ENCODE measurements at regions not wholly inside any gene's neighbourhood (a gene's known extent, or its start where the extent isn't known, plus 50 kb on each side); places are given as distances from the start of the nearest gene placed in this dataset.
"Not testable (repeated sequence)": the region's sequence is repeated elsewhere in the genome, so short reads cannot be mapped to it uniquely, and the experiment has no call there.

DNA sequence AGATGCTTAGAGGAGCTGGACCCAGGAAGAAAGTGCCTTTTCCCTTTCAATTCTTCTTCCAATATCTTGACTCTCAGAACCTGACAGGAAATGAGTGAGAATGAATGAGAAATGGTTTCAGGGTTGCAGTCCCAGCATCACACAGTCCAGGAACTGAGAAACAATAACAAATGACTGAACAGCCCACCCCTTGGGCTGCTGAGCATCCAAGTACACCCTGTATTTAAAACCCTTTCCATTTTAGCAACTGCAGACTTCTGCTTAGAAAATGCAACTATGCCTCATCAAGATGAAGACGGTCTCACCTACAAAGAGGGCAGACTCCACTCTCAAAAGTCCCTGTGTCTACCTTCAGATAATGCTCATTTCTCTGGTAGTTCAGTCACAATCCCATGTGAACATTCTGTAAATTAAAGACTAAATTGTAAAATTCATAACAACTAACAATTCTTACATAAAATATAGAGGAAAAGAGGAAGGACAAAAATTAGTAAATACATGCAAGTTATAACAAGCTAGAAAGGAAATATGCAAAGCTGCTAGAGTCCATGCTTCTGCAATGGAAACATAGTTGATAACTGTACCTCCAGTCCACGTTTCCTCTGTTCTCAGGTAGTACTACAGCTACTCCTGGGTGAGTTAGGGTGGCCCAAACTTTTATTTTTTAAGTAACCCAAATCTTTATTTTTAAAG, 316.5 kb downstream of the ICE1 start:
- intact Hi-C loops (cut with DNase I, micrococcal nuclease): no loop called here
- TF ChIP-seq, protein P1, sequence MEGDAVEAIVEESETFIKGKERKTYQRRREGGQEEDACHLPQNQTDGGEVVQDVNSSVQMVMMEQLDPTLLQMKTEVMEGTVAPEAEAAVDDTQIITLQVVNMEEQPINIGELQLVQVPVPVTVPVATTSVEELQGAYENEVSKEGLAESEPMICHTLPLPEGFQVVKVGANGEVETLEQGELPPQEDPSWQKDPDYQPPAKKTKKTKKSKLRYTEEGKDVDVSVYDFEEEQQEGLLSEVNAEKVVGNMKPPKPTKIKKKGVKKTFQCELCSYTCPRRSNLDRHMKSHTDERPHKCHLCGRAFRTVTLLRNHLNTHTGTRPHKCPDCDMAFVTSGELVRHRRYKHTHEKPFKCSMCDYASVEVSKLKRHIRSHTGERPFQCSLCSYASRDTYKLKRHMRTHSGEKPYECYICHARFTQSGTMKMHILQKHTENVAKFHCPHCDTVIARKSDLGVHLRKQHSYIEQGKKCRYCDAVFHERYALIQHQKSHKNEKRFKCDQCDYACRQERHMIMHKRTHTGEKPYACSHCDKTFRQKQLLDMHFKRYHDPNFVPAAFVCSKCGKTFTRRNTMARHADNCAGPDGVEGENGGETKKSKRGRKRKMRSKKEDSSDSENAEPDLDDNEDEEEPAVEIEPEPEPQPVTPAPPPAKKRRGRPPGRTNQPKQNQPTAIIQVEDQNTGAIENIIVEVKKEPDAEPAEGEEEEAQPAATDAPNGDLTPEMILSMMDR (IDR thresholded peaks at IDR 0.05): no peak
- no peak overlapping the region for H3K4me3 ChIP-seq
- no peak for DNase-seq
- no peaks in the 10 kb centered on the region for H3K36me3 ChIP-seq (ENCODE audit: low read depth)
- H3K4me1 ChIP-seq (ENCODE audit: low read depth): no peaks in the 10 kb centered on the region
- H3K9me3 ChIP-seq: peaks cover 9% of the 10 kb centered on the region
- no peak for ATAC-seq

DNA sequence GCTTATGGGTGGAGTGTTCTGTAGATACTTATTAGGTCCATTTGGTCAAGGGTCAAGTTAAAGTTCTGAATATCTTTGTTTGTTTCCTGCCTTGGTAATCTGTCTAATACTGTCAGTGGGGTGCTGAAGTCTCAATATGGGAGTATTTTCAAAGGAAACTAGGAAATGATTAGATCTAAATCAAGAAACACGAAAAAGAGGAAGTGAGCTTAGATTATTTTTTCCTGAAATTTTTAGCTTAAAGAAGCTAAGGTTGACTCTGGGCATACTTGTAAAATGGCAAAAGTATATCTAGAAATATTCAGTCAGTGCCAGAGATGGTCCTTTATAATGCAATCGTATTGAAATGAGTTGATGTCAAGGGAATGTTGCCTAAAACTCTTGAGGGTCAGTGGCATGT, 313.5 kb downstream of the ICE1 start:
- intact Hi-C loops (cut with DNase I, micrococcal nuclease): no loop called here
- Histone ChIP-seq H3K4me3 (no peak overlapping the region), H3K36me3 (ENCODE audit: low read depth) (no peaks in the 10 kb centered on the region), H3K4me1 (ENCODE audit: low read depth) (no peaks in the 10 kb centered on the region), H3K9me3 (no peaks in the 10 kb centered on the region)
- DNase-seq (no peak), ATAC-seq (no peak)
- TF ChIP-seq, protein P1 (IDR thresholded peaks at IDR 0.05): no peak

DNA sequence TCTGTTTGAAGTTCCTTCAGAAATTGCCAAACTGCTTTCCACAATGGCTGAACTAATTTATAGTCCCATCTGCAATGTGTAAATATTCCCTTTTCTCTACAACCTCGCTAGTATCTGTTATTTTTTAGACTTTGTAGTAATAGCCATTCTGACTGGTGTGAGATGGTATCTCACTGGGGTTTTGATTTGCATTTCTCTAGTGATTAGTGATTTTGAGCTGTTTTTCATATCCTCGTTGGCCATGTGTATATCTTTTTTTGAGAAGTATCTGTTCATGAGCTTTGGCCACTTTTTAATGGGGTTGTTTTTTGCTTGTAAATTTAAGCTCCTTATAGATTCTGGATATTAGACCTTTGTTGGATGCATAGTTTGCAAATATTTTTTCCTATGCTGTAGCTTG, 310.6 kb downstream of the ICE1 start:
- H3K9me3 ChIP-seq; H3K36me3 ChIP-seq (ENCODE audit: low read depth); H3K4me3 ChIP-seq; ATAC-seq; intact Hi-C loops (cut with DNase I, micrococcal nuclease); H3K4me1 ChIP-seq (ENCODE audit: low read depth); DNase-seq: not testable (repeated sequence)

DNA sequence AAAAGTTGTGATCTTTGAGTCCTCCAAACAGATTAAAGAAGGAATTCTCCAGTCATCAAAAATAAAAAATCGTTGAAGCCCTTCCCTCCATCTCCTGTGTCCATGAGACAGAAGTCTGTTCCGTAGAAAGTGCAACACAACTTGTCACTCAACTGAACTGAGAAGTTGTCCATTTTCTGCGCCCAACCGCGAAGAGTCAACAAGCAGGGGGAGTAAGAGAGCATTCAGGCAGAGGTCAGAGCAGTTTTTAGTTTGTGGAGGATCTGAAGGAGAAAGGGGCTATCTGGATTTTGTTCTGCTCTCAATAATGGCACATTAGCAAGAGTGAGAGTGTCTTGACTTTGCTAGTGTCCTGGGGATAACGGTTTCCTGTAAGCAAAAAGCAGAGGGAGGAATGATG, 303.9 kb downstream of the ICE1 start:
- DNase-seq (no peak), ATAC-seq (no peak)
- Histone ChIP-seq H3K36me3 (ENCODE audit: low read depth) (no peaks in the 10 kb centered on the region), H3K9me3 (no peaks in the 10 kb centered on the region), H3K4me1 (ENCODE audit: low read depth) (no peaks in the 10 kb centered on the region), H3K4me3 (no peak overlapping the region)
- intact Hi-C loops (cut with DNase I, micrococcal nuclease): no loop called here
- TF ChIP-seq, protein P1 (IDR thresholded peaks at IDR 0.05): no peak

DNA sequence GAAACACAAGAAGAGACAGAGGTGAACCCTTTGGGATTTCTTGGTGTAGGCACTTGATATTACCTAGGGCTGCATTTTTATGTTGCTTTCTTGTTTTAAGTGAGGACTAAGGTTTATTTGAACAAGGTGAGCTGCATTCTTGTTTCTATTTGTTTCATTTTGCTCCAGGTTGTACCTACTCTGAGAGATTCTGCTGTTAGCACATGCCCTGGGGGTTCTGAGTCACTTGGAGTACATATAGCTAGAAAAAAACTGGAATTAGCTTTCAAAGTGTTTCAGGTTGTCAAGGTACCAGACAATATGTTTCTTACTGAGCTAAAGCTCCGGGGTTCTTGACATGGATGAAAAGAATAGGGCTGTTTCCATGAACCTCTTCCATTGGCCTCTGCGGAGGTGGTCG, 299.4 kb downstream of the ICE1 start:
- H3K4me1 ChIP-seq (ENCODE audit: low read depth): no peaks in the 10 kb centered on the region
- TF ChIP-seq, protein P1 (IDR thresholded peaks at IDR 0.05): no peak
- intact Hi-C loops (cut with DNase I, micrococcal nuclease): no loop called here
- H3K9me3 ChIP-seq: no peaks in the 10 kb centered on the region
- ATAC-seq (no peak), DNase-seq (no peak)
- H3K4me3 ChIP-seq: no peak overlapping the region
- H3K36me3 ChIP-seq (ENCODE audit: low read depth): no peaks in the 10 kb centered on the region

DNA sequence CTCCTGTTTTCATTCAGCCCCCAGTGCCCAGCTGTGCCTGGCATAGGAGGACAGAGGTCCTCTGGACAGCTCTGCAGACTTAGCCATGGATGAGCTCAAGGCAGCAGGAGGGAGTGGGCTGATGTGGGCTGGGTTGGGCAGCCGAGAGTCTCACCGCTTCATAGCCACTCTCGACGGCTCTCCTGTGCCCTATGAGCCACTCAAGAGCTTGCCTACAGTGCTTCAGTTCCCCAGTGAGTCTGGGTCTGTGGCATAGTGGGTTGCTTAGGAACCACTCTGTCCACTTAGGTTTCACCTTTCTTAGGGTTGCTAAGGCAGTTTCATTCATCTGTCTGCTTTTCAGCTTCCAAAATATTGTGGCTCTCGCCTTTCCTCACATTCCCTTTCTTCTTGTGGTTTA, 296.8 kb downstream of the ICE1 start:
- ATAC-seq: no peak
- no peak overlapping the region for H3K4me3 ChIP-seq
- TF ChIP-seq, protein P1 (IDR thresholded peaks at IDR 0.05): no peak
- H3K9me3 ChIP-seq: no peaks in the 10 kb centered on the region
- no peak for DNase-seq
- H3K36me3 ChIP-seq (ENCODE audit: low read depth): no peaks in the 10 kb centered on the region
- no peaks in the 10 kb centered on the region for H3K4me1 ChIP-seq (ENCODE audit: low read depth)
- intact Hi-C loops (cut with DNase I, micrococcal nuclease): no loop called here

All from mucosa of descending colon (tissue), 3 donors.